GM23248 (cell line): ENCODE measurements at regions not wholly inside any gene's neighbourhood (a gene's known extent, or its start where the extent isn't known, plus 50 kb on each side); places are given as distances from the start of the nearest gene placed in this dataset.

Experiments used
- EZH2 ChIP-seq: fragments of 200-600 bp; sonication (generic); IDR thresholded peaks from 2 replicates; pipeline ENCODE4 v1.6.1; 2018; ENCODE audit warnings: antibody characterized with exemption, mild to moderate bottlenecking; ENCODE audit not compliant: insufficient read depth, poor library complexity, severe bottlenecking
- EZH2phosphoT487 ChIP-seq: fragments of 200-600 bp; sonication (generic); IDR thresholded peaks from 2 replicates; pipeline ENCODE4 v1.6.1; 2018; ENCODE audit warnings: antibody characterized with exemption, moderate library complexity, mild to moderate bottlenecking, low read depth; ENCODE audit not compliant: insufficient read depth

DNA sequence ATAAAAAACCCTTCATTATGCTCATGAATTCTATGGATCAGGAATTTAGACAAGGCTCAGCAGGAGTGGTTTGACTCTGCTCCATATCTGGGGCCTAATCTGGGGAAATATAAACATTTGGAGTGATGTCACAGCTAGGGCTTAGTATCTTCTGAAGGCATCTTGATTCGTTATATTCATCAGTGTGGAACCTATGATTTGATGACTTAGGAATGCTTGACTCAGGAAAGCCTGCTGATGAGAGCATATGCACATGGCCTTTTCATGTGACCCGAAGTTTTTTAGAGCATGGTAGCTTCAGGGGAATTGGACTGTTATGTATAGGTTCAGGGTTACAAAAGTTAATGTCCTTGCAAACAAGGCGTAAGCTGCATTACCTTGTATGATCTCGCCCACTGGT, 184.9 kb upstream of the LRRC3B start:
- no peak for TF ChIP-seq EZH2
- TF ChIP-seq EZH2phosphoT487, result no peak
